ENCODE measurements at regions not wholly inside any gene's neighbourhood (a gene's known extent, or its start where the extent isn't known, plus 50 kb on each side); places are given as distances from the start of the nearest gene placed in this dataset.

DNA sequence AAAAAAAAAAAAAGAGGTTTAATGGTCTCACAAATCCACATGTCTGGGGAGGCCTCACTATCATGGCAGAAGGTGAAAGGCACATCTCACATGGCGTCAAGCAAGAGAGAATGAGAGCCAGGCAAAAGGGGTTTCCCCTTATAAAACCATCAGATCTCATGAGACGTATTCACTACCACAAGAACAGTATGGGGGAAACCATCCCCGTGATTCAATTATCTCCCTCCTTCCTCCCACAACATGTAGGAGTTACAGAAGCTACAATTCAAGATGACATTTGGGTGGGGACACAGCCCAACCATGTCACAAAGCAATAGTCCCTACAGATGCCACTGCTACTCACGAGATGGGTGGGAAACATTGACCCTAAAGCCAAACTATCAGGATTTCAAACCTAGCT lies 392.7 kb upstream of the ID2 start:
- DNase-seq (ENCODE audit: low read depth) = no peak
- TF ChIP-seq, protein P1, sequence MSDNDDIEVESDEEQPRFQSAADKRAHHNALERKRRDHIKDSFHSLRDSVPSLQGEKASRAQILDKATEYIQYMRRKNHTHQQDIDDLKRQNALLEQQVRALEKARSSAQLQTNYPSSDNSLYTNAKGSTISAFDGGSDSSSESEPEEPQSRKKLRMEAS (IDR thresholded peaks at IDR 0.05; ENCODE audit: low read depth, low read length) = no peak
- TF ChIP-seq, protein P2, sequence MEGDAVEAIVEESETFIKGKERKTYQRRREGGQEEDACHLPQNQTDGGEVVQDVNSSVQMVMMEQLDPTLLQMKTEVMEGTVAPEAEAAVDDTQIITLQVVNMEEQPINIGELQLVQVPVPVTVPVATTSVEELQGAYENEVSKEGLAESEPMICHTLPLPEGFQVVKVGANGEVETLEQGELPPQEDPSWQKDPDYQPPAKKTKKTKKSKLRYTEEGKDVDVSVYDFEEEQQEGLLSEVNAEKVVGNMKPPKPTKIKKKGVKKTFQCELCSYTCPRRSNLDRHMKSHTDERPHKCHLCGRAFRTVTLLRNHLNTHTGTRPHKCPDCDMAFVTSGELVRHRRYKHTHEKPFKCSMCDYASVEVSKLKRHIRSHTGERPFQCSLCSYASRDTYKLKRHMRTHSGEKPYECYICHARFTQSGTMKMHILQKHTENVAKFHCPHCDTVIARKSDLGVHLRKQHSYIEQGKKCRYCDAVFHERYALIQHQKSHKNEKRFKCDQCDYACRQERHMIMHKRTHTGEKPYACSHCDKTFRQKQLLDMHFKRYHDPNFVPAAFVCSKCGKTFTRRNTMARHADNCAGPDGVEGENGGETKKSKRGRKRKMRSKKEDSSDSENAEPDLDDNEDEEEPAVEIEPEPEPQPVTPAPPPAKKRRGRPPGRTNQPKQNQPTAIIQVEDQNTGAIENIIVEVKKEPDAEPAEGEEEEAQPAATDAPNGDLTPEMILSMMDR (IDR thresholded peaks at IDR 0.05; ENCODE audit: low read depth, low read length) = no peak
- TF ChIP-seq MYC (IDR thresholded peaks at IDR 0.05; ENCODE audit: low read depth, low read length) (no peak), POLR2A (IDR thresholded peaks at IDR 0.05; ENCODE audit: extremely low read depth, insufficient read length) (no peak)
- no peak overlapping the region for H3K4me3 ChIP-seq (ENCODE audit: low read depth, low read length)

DNA sequence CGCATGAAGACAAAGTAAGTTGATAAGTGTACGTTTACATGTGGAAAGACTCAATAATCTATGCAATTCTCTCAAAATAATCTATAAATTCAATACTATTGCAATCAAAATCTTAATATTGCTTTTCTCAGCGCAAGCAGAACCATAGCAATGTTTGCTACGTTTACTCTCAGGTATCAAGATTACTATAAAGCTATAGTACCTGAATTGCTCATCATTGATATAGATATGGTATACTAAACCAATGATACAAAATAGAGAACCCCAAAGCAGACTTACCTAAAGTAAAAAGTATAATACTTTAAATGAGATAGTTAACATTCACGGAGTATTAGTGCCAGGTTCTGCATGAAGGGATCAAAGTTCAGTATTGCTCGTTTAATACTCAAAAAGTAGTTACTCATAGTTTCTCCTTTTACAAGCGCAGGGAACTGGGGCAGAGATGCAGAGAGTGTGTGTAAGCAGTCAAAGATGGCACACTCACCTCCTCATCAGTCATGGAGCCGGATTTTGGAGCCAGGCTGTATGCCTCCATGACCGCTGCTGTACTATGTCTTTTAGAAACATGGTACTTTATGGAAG lies 391.0 kb upstream of the ID2 start:
- DNase-seq (ENCODE audit: low read depth) = no peak
- no peak overlapping the region for H3K4me3 ChIP-seq (ENCODE audit: low read depth, low read length)
- TF ChIP-seq, protein P2 (IDR thresholded peaks at IDR 0.05; ENCODE audit: low read depth, low read length) = no peak
- TF ChIP-seq MYC (IDR thresholded peaks at IDR 0.05; ENCODE audit: low read depth, low read length) (no peak), POLR2A (IDR thresholded peaks at IDR 0.05; ENCODE audit: extremely low read depth, insufficient read length) (no peak)
- TF ChIP-seq, protein P1 (IDR thresholded peaks at IDR 0.05; ENCODE audit: low read depth, low read length) = no peak

DNA sequence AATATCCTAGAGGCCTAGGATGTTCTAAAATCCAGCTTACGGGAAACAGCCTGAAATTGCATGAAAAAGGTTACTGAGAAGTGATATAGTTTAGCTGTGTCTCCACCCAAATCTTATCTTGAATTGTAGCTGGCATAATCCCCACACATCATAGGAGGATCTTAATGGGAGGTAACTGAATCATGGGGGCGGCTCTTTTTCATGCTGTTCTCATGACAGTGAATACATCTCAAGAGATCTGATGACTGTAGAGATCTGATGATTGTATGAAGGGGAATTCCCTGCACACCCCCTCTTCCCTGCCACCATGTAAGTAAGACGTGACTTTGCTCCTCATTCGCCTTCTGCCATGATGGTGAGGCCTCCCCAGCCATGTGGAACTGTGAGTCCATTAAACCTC lies 385.6 kb upstream of the ID2 start:
- no peak overlapping the region for H3K4me3 ChIP-seq (ENCODE audit: low read depth, low read length)
- TF ChIP-seq, protein P2 (IDR thresholded peaks at IDR 0.05; ENCODE audit: low read depth, low read length) = no peak
- TF ChIP-seq MYC (IDR thresholded peaks at IDR 0.05; ENCODE audit: low read depth, low read length) (no peak), POLR2A (IDR thresholded peaks at IDR 0.05; ENCODE audit: extremely low read depth, insufficient read length) (no peak)
- TF ChIP-seq, protein P1 (IDR thresholded peaks at IDR 0.05; ENCODE audit: low read depth, low read length) = no peak
- no peak for DNase-seq (ENCODE audit: low read depth)

DNA sequence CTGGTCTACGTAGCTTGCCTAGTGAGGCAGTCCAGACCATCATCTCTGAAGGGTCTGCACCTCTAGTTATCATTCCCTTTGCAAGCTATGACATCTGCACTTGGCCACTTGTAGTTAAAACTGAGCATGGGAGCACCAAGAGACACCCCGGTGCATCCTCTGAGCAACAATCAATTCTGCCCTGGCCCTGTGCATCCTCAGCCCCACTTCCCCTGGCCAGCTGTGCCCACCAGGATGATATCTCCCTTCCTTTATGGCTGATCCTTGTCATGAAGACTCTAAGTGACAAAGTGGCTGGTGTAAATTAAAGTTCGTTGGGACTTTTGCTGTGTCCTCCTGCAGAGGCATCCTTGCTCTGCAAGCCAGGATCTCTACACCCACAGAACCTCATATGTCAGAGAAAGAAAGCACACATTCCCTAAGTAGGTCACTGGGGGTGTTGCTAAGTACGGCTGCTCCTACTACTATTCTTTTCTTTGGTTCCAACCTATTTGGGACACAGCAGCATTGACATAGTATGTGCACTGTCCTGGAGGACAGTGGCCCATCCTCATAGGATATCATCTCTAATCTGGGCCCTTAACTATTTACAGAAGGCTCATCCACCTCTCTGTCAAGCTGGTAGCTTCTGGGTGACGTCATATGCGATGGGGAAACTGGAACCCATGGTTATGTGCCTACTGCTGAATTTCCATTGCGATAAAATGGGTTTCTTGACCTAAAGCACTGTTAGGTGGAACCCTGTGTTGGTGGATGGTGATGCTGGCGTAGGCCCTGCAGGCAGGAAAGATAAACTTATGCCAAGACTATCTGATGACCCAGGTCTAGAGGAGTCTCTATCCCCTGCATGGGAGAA lies 384.3 kb upstream of the ID2 start:
- DNase-seq (ENCODE audit: low read depth) = no peak
- TF ChIP-seq, protein P2 (IDR thresholded peaks at IDR 0.05; ENCODE audit: low read depth, low read length) = no peak
- TF ChIP-seq MYC (IDR thresholded peaks at IDR 0.05; ENCODE audit: low read depth, low read length) (no peak), POLR2A (IDR thresholded peaks at IDR 0.05; ENCODE audit: extremely low read depth, insufficient read length) (no peak)
- TF ChIP-seq, protein P1 (IDR thresholded peaks at IDR 0.05; ENCODE audit: low read depth, low read length) = no peak
- no peak overlapping the region for H3K4me3 ChIP-seq (ENCODE audit: low read depth, low read length)

DNA sequence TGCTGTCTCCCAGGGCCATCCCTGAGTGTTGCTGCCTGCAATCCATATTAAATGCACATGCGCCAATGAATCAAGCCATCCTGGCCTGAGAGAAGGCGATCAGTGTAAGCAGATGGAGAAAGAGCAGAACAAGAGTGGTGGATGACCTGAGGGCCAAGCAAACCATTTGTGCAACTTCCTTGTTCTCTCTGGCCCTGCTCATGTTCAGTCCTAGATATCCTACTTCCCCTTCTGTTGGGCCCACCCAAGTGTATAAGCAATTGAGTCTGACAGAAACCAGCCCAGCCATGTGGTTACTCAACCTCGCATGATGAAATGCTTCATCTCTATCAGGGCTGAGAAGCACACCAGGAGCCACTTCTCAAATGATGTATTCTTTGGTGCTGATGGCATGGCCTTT lies 383.1 kb upstream of the ID2 start:
- H3K4me3 ChIP-seq (ENCODE audit: low read depth, low read length) = no peak overlapping the region
- peak; percentile 99 for DNase-seq (ENCODE audit: low read depth)
- TF ChIP-seq POLR2A (IDR thresholded peaks at IDR 0.05; ENCODE audit: extremely low read depth, insufficient read length) = no peak
- TF ChIP-seq, protein P2 (IDR thresholded peaks at IDR 0.05; ENCODE audit: low read depth, low read length) = no peak
- peak; percentile 83 for TF ChIP-seq MYC (IDR thresholded peaks at IDR 0.05; ENCODE audit: low read depth, low read length)
- TF ChIP-seq, protein P1 (IDR thresholded peaks at IDR 0.05; ENCODE audit: low read depth, low read length) = peak; percentile 87

Data from NB4 (cell line).